Stimulated activated naive CD8-positive, alpha-beta T cell treated with anti-CD3 and anti-CD28 coated beads, Interleukin-15, Interleukin-2, amounts not matched to agents 100 ng/mL and 50 ng/mL, for 24 hours (primary cell): ENCODE measurements at regions not wholly inside any gene's neighbourhood (a gene's known extent, or its start where the extent isn't known, plus 50 kb on each side); places are given as distances from the start of the nearest gene placed in this dataset.

Experiments used
- H3K27ac Mint-ChIP-seq: one replicate; pipeline ENCODE4 v1.8.0; 2021; ENCODE audit warnings: mild to moderate bottlenecking, mixed read lengths
- H3K27me3 Mint-ChIP-seq: one replicate; pipeline ENCODE4 v1.8.0; 2021; ENCODE audit warnings: mixed read lengths
- H3K36me3 Mint-ChIP-seq: one replicate; pipeline ENCODE4 v1.8.0; 2021; ENCODE audit warnings: low read depth, mixed read lengths
- H3K4me1 Mint-ChIP-seq: one replicate; pipeline ENCODE4 v1.8.0; 2021; ENCODE audit warnings: low read depth, mixed read lengths
- H3K4me3 Mint-ChIP-seq: one replicate; pipeline ENCODE4 v1.8.0; 2021; ENCODE audit warnings: mild to moderate bottlenecking, mixed read lengths
- H3K9me3 Mint-ChIP-seq: one replicate; pipeline ENCODE4 v1.8.0; 2021; ENCODE audit warnings: mixed read lengths

- Mint-ChIP-seq H3K4me3 (no peak overlapping the region), H3K27ac (no peak overlapping the region), H3K36me3 (no peaks in the 10 kb centered on the region), H3K27me3 (no peaks in the 10 kb centered on the region), H3K9me3 (peaks cover 5% of the 10 kb centered on the region), H3K4me1 (peaks cover 28% of the 10 kb centered on the region)
These were observed 588.5 kb downstream of the VRK1 start for GRCh38 chr14:97385727-97386126.

GRCh38 chr14:97387252-97387874 is 590.2 kb downstream of the VRK1 start:
- Mint-ChIP-seq H3K4me1 (peaks cover 13% of the 10 kb centered on the region), H3K9me3 (no peaks in the 10 kb centered on the region), H3K27me3 (no peaks in the 10 kb centered on the region), H3K36me3 (no peaks in the 10 kb centered on the region), H3K4me3 (no peak overlapping the region), H3K27ac (peak overlapping the region; percentile 59)

DNA sequence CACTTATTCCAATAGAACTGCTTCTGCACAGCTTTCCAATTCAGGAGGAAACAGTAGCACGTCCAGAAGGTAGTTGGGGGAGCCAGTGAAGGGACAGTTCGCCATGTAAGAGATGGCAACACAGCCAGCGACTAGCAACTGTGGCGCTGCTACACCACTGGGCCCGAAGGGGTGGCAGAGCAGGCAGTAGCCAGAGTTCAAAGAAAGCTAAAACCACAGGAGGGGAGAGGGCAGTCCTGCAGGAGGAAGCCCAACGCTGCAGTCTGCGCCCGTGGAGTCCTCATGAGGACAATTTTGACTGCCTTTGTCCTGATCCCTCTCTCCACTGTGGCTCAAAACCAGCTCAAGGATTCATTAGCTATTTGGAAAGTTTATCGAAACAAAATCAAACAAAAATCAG is 591.2 kb downstream of the VRK1 start:
- Mint-ChIP-seq H3K4me1 (peaks cover 13% of the 10 kb centered on the region), H3K4me3 (no peak overlapping the region), H3K36me3 (no peaks in the 10 kb centered on the region), H3K9me3 (no peaks in the 10 kb centered on the region), H3K27ac (no peak overlapping the region), H3K27me3 (no peaks in the 10 kb centered on the region)

- Mint-ChIP-seq H3K4me3 (no peak overlapping the region), H3K27ac (no peak overlapping the region), H3K27me3 (no peaks in the 10 kb centered on the region), H3K4me1 (peaks cover 13% of the 10 kb centered on the region), H3K9me3 (no peaks in the 10 kb centered on the region), H3K36me3 (no peaks in the 10 kb centered on the region)
These were observed 593.0 kb downstream of the VRK1 start for GRCh38 chr14:97390096-97390724.

DNA sequence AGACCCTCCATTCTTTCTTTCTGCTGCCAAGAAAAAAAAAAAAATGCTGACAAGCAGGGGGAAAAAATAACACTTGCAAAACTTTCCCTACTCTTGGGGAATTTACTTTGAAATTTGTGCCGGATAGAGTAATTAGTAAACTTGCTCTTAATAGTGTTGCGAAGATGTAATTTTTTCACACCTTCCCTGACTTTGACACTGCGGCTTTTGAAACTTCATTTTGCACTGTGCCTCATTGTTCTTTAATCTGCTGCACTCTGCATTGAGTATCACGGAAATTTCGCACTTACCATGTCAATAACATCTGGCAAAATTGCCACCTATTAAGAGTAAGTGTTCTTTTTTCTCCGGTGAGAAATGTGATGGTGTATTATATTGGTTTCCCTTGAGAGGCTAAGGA is 596.1 kb downstream of the VRK1 start:
- Mint-ChIP-seq H3K4me3 (no peak overlapping the region), H3K9me3 (no peaks in the 10 kb centered on the region), H3K27me3 (no peaks in the 10 kb centered on the region), H3K36me3 (no peaks in the 10 kb centered on the region), H3K27ac (no peak overlapping the region), H3K4me1 (no peaks in the 10 kb centered on the region)

GRCh38 chr14:97395068-97395467 is 597.9 kb downstream of the VRK1 start:
- H3K27me3 Mint-ChIP-seq = no peaks in the 10 kb centered on the region
- H3K27ac Mint-ChIP-seq = no peak overlapping the region
- no peaks in the 10 kb centered on the region for H3K4me1 Mint-ChIP-seq
- H3K4me3 Mint-ChIP-seq = no peak overlapping the region
- peaks cover 5% of the 10 kb centered on the region for H3K9me3 Mint-ChIP-seq
- no peaks in the 10 kb centered on the region for H3K36me3 Mint-ChIP-seq

GRCh38 chr14:97401714-97402113 is 604.5 kb downstream of the VRK1 start:
- Mint-ChIP-seq H3K9me3 (peaks cover 5% of the 10 kb centered on the region), H3K4me1 (no peaks in the 10 kb centered on the region), H3K27ac (no peak overlapping the region), H3K4me3 (no peak overlapping the region), H3K36me3 (no peaks in the 10 kb centered on the region), H3K27me3 (no peaks in the 10 kb centered on the region)

GRCh38 chr14:97402279-97402678 is 605.1 kb downstream of the VRK1 start:
- Mint-ChIP-seq H3K27ac (no peak overlapping the region), H3K4me3 (no peak overlapping the region), H3K27me3 (no peaks in the 10 kb centered on the region), H3K36me3 (no peaks in the 10 kb centered on the region), H3K9me3 (peaks cover 5% of the 10 kb centered on the region), H3K4me1 (peaks cover 1% of the 10 kb centered on the region)

- Mint-ChIP-seq H3K9me3 (no peaks in the 10 kb centered on the region), H3K4me3 (no peak overlapping the region), H3K27ac (no peak overlapping the region), H3K4me1 (peaks cover 29% of the 10 kb centered on the region), H3K36me3 (no peaks in the 10 kb centered on the region), H3K27me3 (peaks cover 4% of the 10 kb centered on the region)
These were observed 610.7 kb downstream of the VRK1 start for GRCh38 chr14:97407701-97408407.

DNA sequence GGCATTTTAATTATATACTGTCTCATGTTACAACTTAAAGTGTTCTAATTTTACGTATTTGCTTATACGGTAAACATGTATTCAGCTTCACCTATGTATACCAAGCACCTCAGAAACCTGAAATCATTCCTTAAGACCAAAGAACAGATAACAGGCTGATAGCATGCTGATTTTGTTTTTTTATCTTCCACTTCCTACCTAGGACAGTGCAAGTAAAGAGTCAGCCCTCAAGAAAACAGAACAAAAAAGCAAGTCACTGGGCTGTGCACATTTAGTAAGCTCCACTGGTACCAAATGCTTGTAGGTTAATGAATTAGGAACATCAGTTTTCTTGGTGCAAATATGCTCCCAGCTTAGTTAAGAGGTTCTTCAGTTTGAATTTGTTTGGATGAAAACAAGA is 611.3 kb downstream of the VRK1 start:
- Mint-ChIP-seq H3K27ac (peak overlapping the region; percentile 74), H3K36me3 (no peaks in the 10 kb centered on the region), H3K27me3 (peaks cover 4% of the 10 kb centered on the region), H3K4me3 (no peak overlapping the region), H3K9me3 (no peaks in the 10 kb centered on the region), H3K4me1 (peaks cover 29% of the 10 kb centered on the region)

GRCh38 chr14:97408937-97409815 is 612.0 kb downstream of the VRK1 start:
- H3K27ac Mint-ChIP-seq = peak overlapping the region; percentile 74
- peaks cover 29% of the 10 kb centered on the region for H3K4me1 Mint-ChIP-seq
- peaks cover 8% of the 10 kb centered on the region for H3K27me3 Mint-ChIP-seq
- H3K9me3 Mint-ChIP-seq = no peaks in the 10 kb centered on the region
- H3K4me3 Mint-ChIP-seq = peak overlapping the region; percentile 51
- H3K36me3 Mint-ChIP-seq = no peaks in the 10 kb centered on the region

GRCh38 chr14:97410667-97411620 is 613.8 kb downstream of the VRK1 start:
- no peak overlapping the region for H3K4me3 Mint-ChIP-seq
- peaks cover 12% of the 10 kb centered on the region for H3K27me3 Mint-ChIP-seq
- H3K27ac Mint-ChIP-seq = no peak overlapping the region
- H3K4me1 Mint-ChIP-seq = peaks cover 29% of the 10 kb centered on the region
- H3K9me3 Mint-ChIP-seq = no peaks in the 10 kb centered on the region
- H3K36me3 Mint-ChIP-seq = no peaks in the 10 kb centered on the region

GRCh38 chr14:97411938-97412612 is 614.9 kb downstream of the VRK1 start:
- H3K36me3 Mint-ChIP-seq = no peaks in the 10 kb centered on the region
- peaks cover 12% of the 10 kb centered on the region for H3K27me3 Mint-ChIP-seq
- H3K9me3 Mint-ChIP-seq = no peaks in the 10 kb centered on the region
- H3K4me1 Mint-ChIP-seq = peaks cover 29% of the 10 kb centered on the region
- H3K27ac Mint-ChIP-seq = no peak overlapping the region
- no peak overlapping the region for H3K4me3 Mint-ChIP-seq
